ENCODE measurements at regions not wholly inside any gene's neighbourhood (a gene's known extent, or its start where the extent isn't known, plus 50 kb on each side); places are given as distances from the start of the nearest gene placed in this dataset.
"Not testable (repeated sequence)": the region's sequence is repeated elsewhere in the genome, so short reads cannot be mapped to it uniquely, and the experiment has no call there.

GRCh38 chr3:153624310-153625030, 462.4 kb downstream of the RAP2B start:
- DNase-seq = no peak

- DNase-seq = no peak
These were observed 463.5 kb downstream of the RAP2B start for GRCh38 chr3:153625506-153625905.

- no peak for DNase-seq
These were observed 464.1 kb downstream of the RAP2B start for GRCh38 chr3:153626158-153626557.

- DNase-seq = no peak
These were observed 466.6 kb downstream of the RAP2B start for GRCh38 chr3:153628591-153628990.

- no peak for DNase-seq
These were observed 467.1 kb downstream of the RAP2B start for GRCh38 chr3:153629148-153629547.

GRCh38 chr3:153631102-153631501, 469.1 kb downstream of the RAP2B start:
- no peak for DNase-seq

- DNase-seq = no peak
These were observed 469.6 kb downstream of the RAP2B start for GRCh38 chr3:153631664-153632063.

- no peak for DNase-seq
These were observed 471.4 kb downstream of the RAP2B start for GRCh38 chr3:153633407-153633806.

- no peak for DNase-seq
These were observed 472.7 kb downstream of the RAP2B start for GRCh38 chr3:153634683-153635082.

- DNase-seq = no peak
These were observed 477.6 kb downstream of the RAP2B start for GRCh38 chr3:153639631-153640030.

GRCh38 chr3:153640689-153641665, 479.0 kb downstream of the RAP2B start:
- no peak for DNase-seq

GRCh38 chr3:153642576-153642975, 478.6 kb upstream of the ARHGEF26 start:
- not testable (repeated sequence) for DNase-seq

- not testable (repeated sequence) for DNase-seq
These were observed 477.7 kb upstream of the ARHGEF26 start for GRCh38 chr3:153643471-153643870.

- no peak for DNase-seq
These were observed 471.8 kb upstream of the ARHGEF26 start for GRCh38 chr3:153649286-153649839.

GRCh38 chr3:153652076-153652475, 469.1 kb upstream of the ARHGEF26 start:
- no peak for DNase-seq

- DNase-seq = no peak
These were observed 464.1 kb upstream of the ARHGEF26 start for GRCh38 chr3:153657046-153657445.

GRCh38 chr3:153657461-153657860, 463.7 kb upstream of the ARHGEF26 start:
- DNase-seq = no peak

GRCh38 chr3:153658136-153658535, 463.1 kb upstream of the ARHGEF26 start:
- no peak for DNase-seq

- no peak for DNase-seq
These were observed 454.0 kb upstream of the ARHGEF26 start for GRCh38 chr3:153666991-153667740.

GRCh38 chr3:153669527-153669926, 451.7 kb upstream of the ARHGEF26 start:
- DNase-seq = no peak

GRCh38 chr3:153670577-153670976, 450.6 kb upstream of the ARHGEF26 start:
- DNase-seq = no peak

GRCh38 chr3:153673853-153674252, 447.3 kb upstream of the ARHGEF26 start:
- no peak for DNase-seq

GRCh38 chr3:153679714-153680113, 441.5 kb upstream of the ARHGEF26 start:
- no peak for DNase-seq

Measured in kidney glomerular epithelial cell (primary cell).